OCI-LY1 (cell line): ENCODE measurements at regions not wholly inside any gene's neighbourhood (a gene's known extent, or its start where the extent isn't known, plus 50 kb on each side); places are given as distances from the start of the nearest gene placed in this dataset.

Experiments
- H2AFZ ChIP-seq: fragments of 200-600 bp; sonication (generic), shearing (Covaris generic); 2 replicates; pipeline ENCODE4 v1.6.0; 2014; ENCODE audit warnings: antibody characterized with exemption, mild to moderate bottlenecking, low read length
- H3F3A ChIP-seq: fragments of 200-600 bp; sonication (generic), shearing (Covaris generic); 2 replicates; pipeline ENCODE4 v1.6.0; 2014; ENCODE audit warnings: mild to moderate bottlenecking, antibody characterized with exemption, low read length, moderate library complexity; ENCODE audit not compliant: insufficient read depth
- H3K27ac ChIP-seq: fragments of 200-600 bp; sonication (generic); 2 replicates; pipeline ENCODE4 v1.5.1; 2014; ENCODE audit warnings: low read length, mixed run types, mild to moderate bottlenecking, low read depth; ENCODE audit not compliant: poor library complexity, severe bottlenecking
- H3K27me3 ChIP-seq: fragments of 200-600 bp; sonication (generic); 2 replicates; pipeline ENCODE4 v1.6.0; 2014; ENCODE audit warnings: antibody characterized with exemption, mild to moderate bottlenecking, low read length, moderate library complexity; ENCODE audit not compliant: insufficient read depth
- H3K36me3 ChIP-seq: fragments of 200-600 bp; sonication (generic); 2 replicates; pipeline ENCODE4 v1.6.1; 2014; ENCODE audit warnings: mild to moderate bottlenecking, antibody characterized with exemption, low read length, moderate library complexity, mixed read lengths; ENCODE audit not compliant: insufficient read depth
- H3K4me1 ChIP-seq: fragments of 200-600 bp; sonication (generic); 2 replicates; pipeline ENCODE4 v1.5.1; 2014; ENCODE audit warnings: mild to moderate bottlenecking, low read length, moderate library complexity; ENCODE audit not compliant: insufficient read depth, severe bottlenecking
- H3K4me2 ChIP-seq: fragments of 200-600 bp; sonication (generic), shearing (Covaris generic); 2 replicates; pipeline ENCODE4 v1.6.1; 2014; ENCODE audit warnings: low read length
- H3K4me3 ChIP-seq: fragments of 200-600 bp; sonication (generic); 2 replicates; pipeline ENCODE4 v1.5.1; 2014; ENCODE audit warnings: low read length, low read depth, mild to moderate bottlenecking, mixed read lengths; ENCODE audit not compliant: poor library complexity, severe bottlenecking
- H3K79me2 ChIP-seq: fragments of 200-600 bp; shearing (Covaris generic); 2 replicates; pipeline ENCODE4 v1.6.1; 2016; ENCODE audit warnings: mixed run types, low read length, mixed read lengths; ENCODE audit not compliant: insufficient read depth
- H3K9ac ChIP-seq: fragments of 200-600 bp; sonication (generic), shearing (Covaris generic); 2 replicates; pipeline ENCODE4 v1.6.1; 2014; ENCODE audit warnings: mild to moderate bottlenecking, low read length, mixed read lengths
- H3K9me2 ChIP-seq: fragments of 200-600 bp; sonication (generic), shearing (Covaris generic); 2 replicates; pipeline ENCODE4 v1.6.1; 2014; ENCODE audit warnings: low read depth, mild to moderate bottlenecking, low read length, mixed read lengths
- H3K9me3 ChIP-seq: fragments of 200-600 bp; shearing (Covaris generic); 2 replicates; pipeline ENCODE4 v1.6.1; 2014; ENCODE audit warnings: low read length, mixed read lengths
- H4K20me1 ChIP-seq: fragments of 200-600 bp; sonication (generic), shearing (Covaris generic); 2 replicates; pipeline ENCODE4 v1.6.0; 2016; ENCODE audit warnings: mild to moderate bottlenecking, low read length; ENCODE audit not compliant: insufficient read depth
- CTCF ChIP-seq: fragments of 200-600 bp; sonication (generic), shearing (Covaris generic); IDR thresholded peaks from 2 replicates; pipeline ENCODE4 v1.5.1; 2017; ENCODE audit warnings: mild to moderate bottlenecking, antibody characterized with exemption, low read length, moderate library complexity, mixed read lengths
- EZH2 ChIP-seq: fragments of 200-600 bp; sonication (generic), shearing (Covaris generic); IDR thresholded peaks from 2 replicates; pipeline ENCODE4 v1.8.0; 2017; ENCODE audit warnings: borderline replicate concordance, mixed run types, mild to moderate bottlenecking, antibody characterized with exemption, low read length, moderate library complexity, mixed read lengths

- TF ChIP-seq CTCF (no peak), EZH2 (no peak)
- no peaks in the 10 kb centered on the region for H3F3A ChIP-seq
- no peak overlapping the region for H3K27ac ChIP-seq
- no peaks in the 10 kb centered on the region for H3K4me1 ChIP-seq
- H3K36me3 ChIP-seq: no peaks in the 10 kb centered on the region
- H2AFZ ChIP-seq: no peak overlapping the region
- no peaks in the 10 kb centered on the region for H3K9me2 ChIP-seq
- H3K4me2 ChIP-seq: no peak overlapping the region
- H3K9ac ChIP-seq: no peak overlapping the region
- H3K4me3 ChIP-seq: no peak overlapping the region
- no peaks in the 10 kb centered on the region for H4K20me1 ChIP-seq
- no peaks in the 10 kb centered on the region for H3K9me3 ChIP-seq
- H3K79me2 ChIP-seq: no peaks in the 10 kb centered on the region
- H3K27me3 ChIP-seq: no peaks in the 10 kb centered on the region
Measured at GRCh38 chr16:65196420-65197075, 74.7 kb upstream of the CDH11 start.

- Histone ChIP-seq H3F3A (no peaks in the 10 kb centered on the region), H3K4me1 (no peaks in the 10 kb centered on the region), H3K9me2 (no peaks in the 10 kb centered on the region), H2AFZ (no peak overlapping the region), H3K27me3 (no peaks in the 10 kb centered on the region), H3K9me3 (no peaks in the 10 kb centered on the region), H3K4me3 (no peak overlapping the region), H4K20me1 (no peaks in the 10 kb centered on the region), H3K9ac (no peak overlapping the region), H3K36me3 (no peaks in the 10 kb centered on the region), H3K27ac (no peak overlapping the region), H3K79me2 (no peaks in the 10 kb centered on the region), H3K4me2 (no peak overlapping the region)
- no peak for TF ChIP-seq CTCF
- no peak for TF ChIP-seq EZH2
Measured at GRCh38 chr16:65195998-65196397, 74.1 kb upstream of the CDH11 start.

DNA sequence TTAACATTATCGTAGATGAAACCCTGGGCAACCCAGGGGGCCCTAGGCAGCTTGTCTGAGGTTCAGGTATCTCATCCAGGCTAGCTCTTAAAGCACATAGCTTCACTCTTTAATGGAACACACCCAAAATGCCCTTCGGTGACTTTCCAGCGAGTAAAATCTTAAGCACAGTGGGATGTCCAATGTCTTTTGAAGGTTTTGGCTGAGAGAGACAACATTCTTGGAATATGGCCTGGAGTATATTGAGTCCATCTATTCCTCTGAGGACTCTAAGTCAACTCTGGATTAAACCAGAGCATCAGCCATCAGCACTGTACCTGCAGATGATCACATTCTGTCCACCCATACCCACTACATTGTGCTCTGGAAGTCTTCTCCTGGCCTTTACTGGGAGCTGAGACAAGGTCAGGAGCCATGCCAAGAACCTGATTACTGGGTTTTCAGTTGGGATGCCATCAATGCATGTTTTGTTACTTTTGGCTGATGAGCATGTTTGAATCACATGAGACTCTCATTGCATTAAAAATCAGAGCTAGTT, 63.4 kb upstream of the CDH11 start:
- Histone ChIP-seq H3F3A (no peaks in the 10 kb centered on the region), H3K9me3 (no peaks in the 10 kb centered on the region), H3K4me1 (no peaks in the 10 kb centered on the region), H3K9me2 (no peaks in the 10 kb centered on the region), H3K9ac (no peak overlapping the region), H3K27ac (no peak overlapping the region), H3K79me2 (no peaks in the 10 kb centered on the region), H4K20me1 (no peaks in the 10 kb centered on the region), H3K36me3 (no peaks in the 10 kb centered on the region), H3K4me2 (no peak overlapping the region), H3K4me3 (no peak overlapping the region), H3K27me3 (no peaks in the 10 kb centered on the region), H2AFZ (no peak overlapping the region)
- TF ChIP-seq CTCF: no peak
- TF ChIP-seq EZH2: no peak
